Stomach (tissue), 8 donors: ENCODE measurements at regions not wholly inside any gene's neighbourhood (a gene's known extent, or its start where the extent isn't known, plus 50 kb on each side); places are given as distances from the start of the nearest gene placed in this dataset.

Experiments
- DNase-seq, 2 donors: peaks; one replicate each; pipeline versions ENCODE4 v3.0.0 to v3.0.0-alpha.2; 2013 to 2019
- H3K27ac ChIP-seq, 5 donors: fragments of 200-600 bp in 4 of 5; sonication (generic) in 4 of 5; one replicate each; pipeline ENCODE4 v1.5.1; 2013 to 2019; ENCODE audit warnings: mild to moderate bottlenecking in 1 of 5, moderate library complexity in 1 of 5
- H3K27me3 ChIP-seq, 3 donors: fragments of 200-600 bp; sonication (generic); one replicate each; pipeline ENCODE4 v1.5.1; 2017 to 2019; ENCODE audit warnings: mixed run types in 1 of 3
- H3K36me3 ChIP-seq, 4 donors: fragments of 200-600 bp; sonication (generic); 1 replicate in 3 of 4; 2 replicates in 1 of 4; pipeline ENCODE4 v1.5.1; 2016 to 2019
- H3K4me1 ChIP-seq, 4 donors: fragments of 200-600 bp; sonication (generic); one replicate each; pipeline ENCODE4 v1.5.1; 2016 to 2019
- H3K4me3 ChIP-seq, 4 donors: fragments of 200-600 bp; sonication (generic) in 3 of 4; one replicate each; pipeline ENCODE4 v1.5.1; 2016 to 2019; ENCODE audit warnings: mild to moderate bottlenecking in 1 of 4
- H3K9me3 ChIP-seq, 4 donors: fragments of 200-600 bp; sonication (generic); one replicate each; pipeline ENCODE4 v1.5.1; 2016 to 2019
- EP300 ChIP-seq: sonication (generic); formaldehyde crosslinking; IDR thresholded peaks from one replicate; pipeline ENCODE4 v1.6.1; 2017; ENCODE audit warnings: antibody characterized with exemption
- POLR2A ChIP-seq, 4 donors: fragments of 450-650 bp; IDR thresholded peaks; one replicate each; pipeline ENCODE4 v1.6.1; 2016; ENCODE audit warnings: antibody characterized with exemption in 4 of 4, control low read depth in 2 of 4, mild to moderate bottlenecking in 1 of 4, moderate library complexity in 1 of 4
- POLR2AphosphoS5 ChIP-seq, 3 donors: sonication (generic); formaldehyde crosslinking; IDR thresholded peaks; one replicate each; pipeline ENCODE4 v1.6.1; 2016; ENCODE audit warnings: antibody characterized with exemption in 3 of 3
- WGBS, 5 donors: extraction: QIAGEN DNeasy Blood & Tissue Kit in 3 of 5; methylation state at CpG; one replicate each; pipeline versions ENCODE4 v1.1.5 to v1.1.7; 2013 to 2018; 5-methylcytosine and 5-hydroxymethylcytosine counted together
- intact Hi-C: fragments of 100-400 bp; cut with DNase I; formaldehyde crosslinking; loops from one replicate; pipeline ENCODE4 v1.15.1; 2023; ENCODE audit warnings: low total_unique reads
- TF ChIP-seq, protein P1 (sequence below), 7 experiments: fragments of 450-650 bp in 4 of 7; fragments of 200-600 bp in 3 of 7; sonication (generic) in 3 of 7; IDR thresholded peaks; one replicate each; pipeline ENCODE4 v1.5.1; 2016 to 2019; ENCODE audit warnings: antibody characterized with exemption in 7 of 7, control low read depth in 2 of 7, mild to moderate bottlenecking in 1 of 7
- donor health status: healthy with polysubstance abuse.
- donor health status: Bipolar disorder and iron deficiency.
- donor health status: healthy.

DNA sequence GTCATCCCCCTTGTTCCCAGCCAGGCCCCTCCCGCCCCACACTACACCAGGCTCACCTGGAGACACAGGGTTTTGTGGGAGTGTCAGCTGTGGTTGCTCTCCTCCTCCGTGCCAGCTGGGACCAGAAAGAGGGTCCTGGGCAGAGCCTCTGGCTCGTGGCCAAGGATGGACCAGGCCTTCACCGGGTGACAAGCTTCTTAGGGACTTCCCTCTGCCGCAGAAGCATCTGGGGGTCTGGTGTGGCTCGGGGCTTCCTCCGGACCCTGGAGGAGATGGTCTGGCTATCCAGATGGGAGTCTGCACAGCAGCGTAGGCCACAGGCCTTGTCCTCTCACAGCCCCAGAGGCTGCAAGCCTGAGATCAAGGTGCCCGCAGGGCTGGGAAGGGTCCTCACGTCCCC is 63.8 kb upstream of the CFAP46 start:
- Histone ChIP-seq H3K36me3 (no peaks in the 10 kb centered on the region), H3K4me1 (peaks cover 0 to 19% (median 13%) of the 10 kb centered on the region in 4 donors), H3K27me3 (peaks cover 0 to 26% (median 0%) of the 10 kb centered on the region in 3 donors), H3K4me3 (no peak overlapping the region), H3K27ac (no peak overlapping the region), H3K9me3 (no peaks in the 10 kb centered on the region)
- intact Hi-C loops: no loop called here
- WGBS, 5 donors: 80 to 95% (median 89%) methylated on average over 6 to 10 of the region's 10 CpGs
- DNase-seq: no peak
- TF ChIP-seq POLR2A (IDR thresholded peaks at IDR 0.05) (no peak), EP300 (no peak), POLR2AphosphoS5 (IDR thresholded peaks at IDR 0.05) (no peak)
- TF ChIP-seq, protein P1, sequence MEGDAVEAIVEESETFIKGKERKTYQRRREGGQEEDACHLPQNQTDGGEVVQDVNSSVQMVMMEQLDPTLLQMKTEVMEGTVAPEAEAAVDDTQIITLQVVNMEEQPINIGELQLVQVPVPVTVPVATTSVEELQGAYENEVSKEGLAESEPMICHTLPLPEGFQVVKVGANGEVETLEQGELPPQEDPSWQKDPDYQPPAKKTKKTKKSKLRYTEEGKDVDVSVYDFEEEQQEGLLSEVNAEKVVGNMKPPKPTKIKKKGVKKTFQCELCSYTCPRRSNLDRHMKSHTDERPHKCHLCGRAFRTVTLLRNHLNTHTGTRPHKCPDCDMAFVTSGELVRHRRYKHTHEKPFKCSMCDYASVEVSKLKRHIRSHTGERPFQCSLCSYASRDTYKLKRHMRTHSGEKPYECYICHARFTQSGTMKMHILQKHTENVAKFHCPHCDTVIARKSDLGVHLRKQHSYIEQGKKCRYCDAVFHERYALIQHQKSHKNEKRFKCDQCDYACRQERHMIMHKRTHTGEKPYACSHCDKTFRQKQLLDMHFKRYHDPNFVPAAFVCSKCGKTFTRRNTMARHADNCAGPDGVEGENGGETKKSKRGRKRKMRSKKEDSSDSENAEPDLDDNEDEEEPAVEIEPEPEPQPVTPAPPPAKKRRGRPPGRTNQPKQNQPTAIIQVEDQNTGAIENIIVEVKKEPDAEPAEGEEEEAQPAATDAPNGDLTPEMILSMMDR (IDR thresholded peaks at IDR 0.05): no peak

DNA sequence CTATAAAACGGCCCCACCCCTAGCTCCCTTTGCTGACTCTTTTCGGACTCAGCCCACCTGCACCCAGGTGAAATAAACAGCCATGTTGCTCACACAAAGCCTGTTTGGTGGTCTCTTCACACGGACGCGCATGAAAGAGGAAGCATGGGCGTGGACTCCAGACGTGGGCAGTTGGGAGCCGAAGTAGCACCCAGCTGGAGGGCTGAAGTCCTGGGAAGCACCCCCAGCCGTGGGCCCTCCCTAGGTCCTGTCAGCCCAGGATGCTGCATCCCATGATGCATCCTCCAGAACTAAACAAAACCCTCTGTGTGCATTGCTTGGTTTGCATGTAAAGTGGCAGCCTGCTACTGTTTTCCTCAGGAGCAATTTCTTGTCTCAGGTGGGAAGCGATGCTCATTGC is 62.1 kb upstream of the CFAP46 start:
- H3K4me1 ChIP-seq: peaks cover 0 to 12% (median 5%) of the 10 kb centered on the region in 4 donors
- WGBS, 5 donors: 71 to 77% (median 74%) methylated on average over 8 to 10 of the region's 10 CpGs
- peaks cover 0 to 18% (median 0%) of the 10 kb centered on the region in 3 donors for H3K27me3 ChIP-seq
- TF ChIP-seq POLR2A (IDR thresholded peaks at IDR 0.05) (no peak), POLR2AphosphoS5 (IDR thresholded peaks at IDR 0.05) (no peak), EP300 (no peak)
- TF ChIP-seq, protein P1 (IDR thresholded peaks at IDR 0.05): no peak
- no peak for DNase-seq
- intact Hi-C loops: no loop called here
- no peak overlapping the region for H3K4me3 ChIP-seq
- H3K27ac ChIP-seq: no peak overlapping the region
- H3K9me3 ChIP-seq: no peaks in the 10 kb centered on the region
- no peaks in the 10 kb centered on the region for H3K36me3 ChIP-seq

DNA sequence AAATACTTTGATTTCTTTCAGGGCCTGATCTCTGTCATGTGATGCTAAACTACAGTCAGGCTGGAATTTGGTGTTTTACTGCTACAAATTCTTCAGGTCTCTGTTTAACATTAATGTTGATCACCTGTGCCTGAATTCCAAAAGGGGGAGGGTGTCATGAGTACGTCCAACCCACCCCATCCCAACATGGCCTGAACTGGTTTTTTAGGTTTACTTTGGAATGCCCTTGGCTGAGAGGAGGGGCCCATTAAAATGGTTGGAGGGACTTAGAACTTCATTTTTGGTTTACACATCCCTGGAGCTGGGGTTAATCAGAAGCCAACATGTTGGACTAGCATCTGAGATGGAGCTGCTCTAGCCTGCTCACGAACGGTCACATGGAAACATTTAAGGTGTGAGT is 60.8 kb upstream of the CFAP46 start:
- no peak for DNase-seq
- no peaks in the 10 kb centered on the region for H3K9me3 ChIP-seq
- H3K36me3 ChIP-seq: no peaks in the 10 kb centered on the region
- peaks cover 0 to 1% (median 0%) of the 10 kb centered on the region in 4 donors for H3K4me1 ChIP-seq
- 47 to 69% (median 53%) methylated on average over 3 of the region's 3 CpGs for WGBS, 5 donors
- H3K4me3 ChIP-seq: no peak overlapping the region
- TF ChIP-seq POLR2A (IDR thresholded peaks at IDR 0.05) (no peak), POLR2AphosphoS5 (IDR thresholded peaks at IDR 0.05) (no peak), EP300 (no peak)
- TF ChIP-seq, protein P1 (IDR thresholded peaks at IDR 0.05): no peak
- H3K27me3 ChIP-seq: peaks cover 0 to 18% (median 0%) of the 10 kb centered on the region in 3 donors
- intact Hi-C loops: no loop called here
- H3K27ac ChIP-seq: no peak overlapping the region

DNA sequence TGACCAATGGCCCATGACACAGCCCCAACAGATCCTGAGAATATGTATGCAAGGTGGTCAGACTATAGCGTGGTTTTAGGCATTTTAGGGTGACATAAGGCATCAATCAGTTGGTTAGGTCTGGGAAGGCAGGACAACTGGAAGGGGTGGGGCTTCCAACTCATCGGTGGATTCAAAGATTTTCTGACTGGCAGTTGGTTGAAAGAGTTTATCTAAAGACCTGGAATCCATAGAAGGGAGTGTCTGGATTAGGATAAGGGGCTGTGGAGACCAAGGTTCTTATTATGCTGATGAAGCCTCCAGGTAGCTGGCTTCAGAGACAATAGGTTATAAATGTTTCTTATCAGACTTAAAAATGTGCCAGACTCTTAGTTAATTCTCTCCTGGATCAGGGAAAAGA is 60.3 kb upstream of the CFAP46 start:
- WGBS, 5 donors: 34 to 44% (median 40%) methylated on average over 2 of the region's 2 CpGs
- TF ChIP-seq POLR2AphosphoS5 (IDR thresholded peaks at IDR 0.05) (no peak), EP300 (no peak), POLR2A (IDR thresholded peaks at IDR 0.05) (no peak)
- TF ChIP-seq, protein P1 (IDR thresholded peaks at IDR 0.05): no peak
- Histone ChIP-seq H3K4me3 (no peak overlapping the region), H3K9me3 (no peaks in the 10 kb centered on the region), H3K27ac (no peak overlapping the region), H3K27me3 (peaks cover 0 to 18% (median 0%) of the 10 kb centered on the region in 3 donors), H3K36me3 (no peaks in the 10 kb centered on the region), H3K4me1 (no peaks in the 10 kb centered on the region)
- no peak for DNase-seq
- intact Hi-C loops: no loop called here
